Tibial artery (tissue), 4 donors: ENCODE measurements at regions not wholly inside any gene's neighbourhood (a gene's known extent, or its start where the extent isn't known, plus 50 kb on each side); places are given as distances from the start of the nearest gene placed in this dataset.
"Not testable (repeated sequence)": the region's sequence is repeated elsewhere in the genome, so short reads cannot be mapped to it uniquely, and the experiment has no call there.

ENCODE experiments used
- DNase-seq, 2 donors: peaks; one replicate each; pipeline ENCODE4 v3.0.0-alpha.2; 2019
- H3K27ac ChIP-seq, 2 donors: fragments of 200-600 bp; sonication (generic) in 1 of 2; 1 replicate in 1 of 2; 2 replicates in 1 of 2; pipeline ENCODE4 v1.5.1; 2018 to 2019; ENCODE audit warnings: mild to moderate bottlenecking in 1 of 2
- H3K27me3 ChIP-seq, 2 donors: fragments of 200-600 bp; sonication (generic) in 1 of 2; one replicate each; pipeline versions ENCODE4 v1.5.1 to v1.6.0; 2016 to 2019
- H3K36me3 ChIP-seq, 3 donors: fragments of 200-600 bp; sonication (generic) in 2 of 3; one replicate each; pipeline ENCODE4 v1.5.1; 2016 to 2019; ENCODE audit warnings: mild to moderate bottlenecking in 2 of 3
- H3K4me1 ChIP-seq, 4 donors: fragments of 200-600 bp; sonication (generic) in 2 of 4; 1 replicate in 3 of 4; 2 replicates in 1 of 4; pipeline ENCODE4 v1.5.1; 2016 to 2019
- H3K4me3 ChIP-seq, 2 donors: fragments of 200-600 bp; sonication (generic) in 1 of 2; 1 replicate in 1 of 2; 2 replicates in 1 of 2; pipeline ENCODE4 v1.5.1; 2018 to 2019; ENCODE audit warnings: mild to moderate bottlenecking in 2 of 2
- H3K9me3 ChIP-seq, 3 donors: fragments of 200-600 bp; sonication (generic) in 1 of 3; one replicate each; pipeline ENCODE4 v1.5.1; 2016 to 2019
- CTCF ChIP-seq, 2 experiments: fragments of 200-600 bp in 1 of 2; fragments of 450-650 bp in 1 of 2; IDR thresholded peaks; one replicate each; pipeline ENCODE4 v1.5.1; 2017 to 2019; ENCODE audit warnings: antibody characterized with exemption in 2 of 2, mild to moderate bottlenecking in 1 of 2, moderate library complexity in 1 of 2
- intact Hi-C: fragments of 100-400 bp; cut with DNase I; formaldehyde crosslinking; loops from one replicate; pipeline ENCODE4 v1.15.0; 2023; ENCODE audit warnings: low total_unique reads

- H3K4me1 ChIP-seq = no peaks in the 10 kb centered on the region
- DNase-seq = no peak
- H3K36me3 ChIP-seq = no peaks in the 10 kb centered on the region
- H3K27me3 ChIP-seq = no peaks in the 10 kb centered on the region
- H3K4me3 ChIP-seq = no peak overlapping the region
- H3K9me3 ChIP-seq = no peaks in the 10 kb centered on the region
- no peak for TF ChIP-seq CTCF (IDR thresholded peaks at IDR 0.05)
- no peak overlapping the region for H3K27ac ChIP-seq
- intact Hi-C loops = no loop called here
These were observed 1092.5 kb upstream of the EPHA6 start for GRCh38 chr3:95721938-95722337.

GRCh38 chr3:95725770-95726169, 1088.6 kb upstream of the EPHA6 start:
- Histone ChIP-seq H3K4me1 (no peaks in the 10 kb centered on the region), H3K27ac (no peak overlapping the region), H3K27me3 (no peaks in the 10 kb centered on the region), H3K4me3 (no peak overlapping the region), H3K9me3 (no peaks in the 10 kb centered on the region), H3K36me3 (no peaks in the 10 kb centered on the region)
- DNase-seq = no peak
- intact Hi-C loops = no loop called here
- no peak for TF ChIP-seq CTCF (IDR thresholded peaks at IDR 0.05)

GRCh38 chr3:95731753-95732152, 1082.6 kb upstream of the EPHA6 start:
- intact Hi-C loops = loop anchor here (5.0 kb wide), 1 partner anchor 879 kb away; no protein-coding TSS in a partner anchor
- no peaks in the 10 kb centered on the region for H3K4me1 ChIP-seq

GRCh38 chr3:95733336-95733735, 1081.1 kb upstream of the EPHA6 start:
- Histone ChIP-seq H3K4me1 (no peaks in the 10 kb centered on the region), H3K4me3 (no peak overlapping the region), H3K9me3 (no peaks in the 10 kb centered on the region), H3K27me3 (no peaks in the 10 kb centered on the region), H3K27ac (no peak overlapping the region), H3K36me3 (no peaks in the 10 kb centered on the region)
- intact Hi-C loops = loop anchor here (5.0 kb wide), 1 partner anchor 881 kb away; no protein-coding TSS in a partner anchor
- DNase-seq = no peak
- TF ChIP-seq CTCF (IDR thresholded peaks at IDR 0.05) = no peak

More at GRCh38 chr3:95731753-95732152, 1082.6 kb upstream of the EPHA6 start:
- Histone ChIP-seq H3K27me3 (no peaks in the 10 kb centered on the region), H3K4me3 (no peak overlapping the region), H3K27ac (no peak overlapping the region), H3K36me3 (no peaks in the 10 kb centered on the region), H3K9me3 (no peaks in the 10 kb centered on the region)
- no peak for DNase-seq
- TF ChIP-seq CTCF (IDR thresholded peaks at IDR 0.05) = no peak

- Histone ChIP-seq H3K27ac (no peak overlapping the region), H3K9me3 (no peaks in the 10 kb centered on the region), H3K4me3 (no peak overlapping the region), H3K4me1 (no peaks in the 10 kb centered on the region), H3K36me3 (no peaks in the 10 kb centered on the region), H3K27me3 (no peaks in the 10 kb centered on the region)
- no peak for TF ChIP-seq CTCF (IDR thresholded peaks at IDR 0.05)
- intact Hi-C loops = no loop called here
- no peak for DNase-seq
These were observed 1076.3 kb upstream of the EPHA6 start for GRCh38 chr3:95738045-95738444.

- H3K27ac ChIP-seq, H3K9me3 ChIP-seq, H3K36me3 ChIP-seq, DNase-seq, intact Hi-C loops, H3K4me1 ChIP-seq, H3K4me3 ChIP-seq, H3K27me3 ChIP-seq: not testable (repeated sequence)
These were observed 1069.5 kb upstream of the EPHA6 start for GRCh38 chr3:95744896-95745295.
